Stomach smooth muscle (tissue), 2 donors: ENCODE measurements at regions not wholly inside any gene's neighbourhood (a gene's known extent, or its start where the extent isn't known, plus 50 kb on each side); places are given as distances from the start of the nearest gene placed in this dataset.

ENCODE experiments used
- H3K27ac ChIP-seq: one replicate; pipeline ENCODE4 v1.7.0; 2013; ENCODE audit warnings: mild to moderate bottlenecking, low read length, inconsistent platforms
- H3K27me3 ChIP-seq, 2 donors: one replicate each; pipeline ENCODE4 v1.7.0; 2013; ENCODE audit warnings: low read length in 2 of 2; ENCODE audit not compliant: insufficient read depth in 2 of 2, control insufficient read depth in 1 of 2
- H3K36me3 ChIP-seq, 2 donors: one replicate each; pipeline ENCODE4 v1.7.0; 2013; ENCODE audit warnings: low read length in 2 of 2; ENCODE audit not compliant: control insufficient read depth in 2 of 2, insufficient read depth in 2 of 2
- H3K4me1 ChIP-seq: one replicate; pipeline ENCODE4 v1.7.0; 2013; ENCODE audit warnings: low read length; ENCODE audit not compliant: control insufficient read depth, insufficient read depth
- H3K4me3 ChIP-seq, 2 donors: one replicate each; pipeline ENCODE4 v1.7.0; 2013; ENCODE audit warnings: low read length in 2 of 2
- H3K9ac ChIP-seq, 2 donors: one replicate each; pipeline ENCODE4 v1.7.0; 2013; ENCODE audit warnings: low read length in 2 of 2, mild to moderate bottlenecking in 1 of 2
- H3K9me3 ChIP-seq, 2 donors: one replicate each; pipeline ENCODE4 v1.7.0; 2013; ENCODE audit warnings: low read length in 2 of 2; ENCODE audit not compliant: control insufficient read depth in 2 of 2
- donor health status: healthy.
- donor health status: Pancreatic carcinoma.

DNA sequence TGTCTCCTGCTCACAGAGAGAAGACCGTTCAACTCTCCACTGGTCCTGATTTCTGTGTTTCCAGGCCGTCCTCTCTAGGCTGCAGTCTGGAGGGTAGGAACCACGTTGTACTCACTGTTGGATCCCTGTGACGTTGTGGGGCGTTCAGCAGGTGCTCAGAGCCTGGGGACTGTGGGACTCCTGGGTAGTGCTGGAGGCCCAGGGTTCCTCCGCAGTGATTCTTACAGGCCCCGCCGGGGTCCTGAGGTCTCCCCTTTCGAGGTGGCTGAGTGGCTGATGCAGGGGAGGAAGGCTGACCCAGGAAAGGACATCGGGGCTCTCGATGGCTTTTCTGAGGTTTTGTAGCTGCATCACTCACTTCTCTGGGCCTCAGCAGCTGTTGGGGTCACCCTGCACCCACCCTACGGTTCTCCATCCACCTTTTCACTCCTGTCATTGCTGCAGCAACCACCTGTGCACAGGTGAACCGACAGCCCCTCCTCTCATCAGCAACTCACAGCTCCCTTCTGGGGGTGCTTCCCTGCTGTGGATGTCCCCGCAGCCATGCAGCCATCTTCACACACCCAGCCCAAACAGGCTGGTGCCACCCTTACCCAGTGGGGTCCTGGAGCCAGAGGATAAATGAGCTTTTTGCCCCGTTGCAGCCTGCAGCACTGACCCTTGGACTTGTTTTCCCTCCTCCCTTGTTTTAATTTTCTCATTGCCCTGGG, 169.6 kb upstream of the HDAC4 start:
- Histone ChIP-seq H3K27me3 (peaks cover 0 to 2% of the 10 kb centered on the region in 2 donors), H3K4me1 (peaks cover 9% of the 10 kb centered on the region), H3K9me3 (no peaks in the 10 kb centered on the region), H3K36me3 (no peaks in the 10 kb centered on the region), H3K27ac (no peak overlapping the region), H3K9ac (no peak overlapping the region), H3K4me3 (no peak overlapping the region)

DNA sequence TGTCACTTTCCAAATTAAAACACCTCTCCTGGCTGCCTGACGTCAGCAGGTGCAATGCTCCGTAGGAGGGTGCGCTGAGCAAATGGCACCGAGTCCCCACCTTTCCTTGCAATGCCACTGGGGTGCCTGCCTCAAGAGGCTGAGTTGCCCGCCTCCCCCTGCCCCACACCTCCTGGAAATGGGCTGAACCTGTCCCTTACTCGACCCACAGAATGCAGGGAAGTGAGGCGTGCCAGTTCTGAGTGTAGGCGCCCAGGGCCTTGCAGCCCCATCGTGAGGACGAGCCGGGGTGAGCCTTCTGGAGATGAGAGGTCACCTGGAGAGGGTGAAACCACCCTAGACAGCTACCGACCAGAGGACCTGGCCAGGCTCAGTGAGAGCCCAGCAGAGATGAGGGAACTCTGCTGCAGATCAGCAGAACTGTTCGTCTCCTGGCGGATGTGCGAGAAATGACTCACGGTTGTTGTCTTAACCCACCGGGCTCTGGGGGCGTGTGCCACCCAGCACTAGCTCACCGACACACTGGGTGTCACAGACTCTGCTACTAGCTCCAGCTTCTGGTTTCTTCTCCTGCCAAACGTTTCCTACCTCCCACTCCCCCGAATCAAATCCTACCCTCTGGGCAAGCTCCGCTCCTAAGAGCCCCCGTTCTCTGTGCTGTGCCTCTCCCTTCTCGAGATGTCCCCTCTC, 168.7 kb upstream of the HDAC4 start:
- H3K4me3 ChIP-seq: no peak overlapping the region
- H3K27me3 ChIP-seq: no peaks in the 10 kb centered on the region
- peaks cover 4% of the 10 kb centered on the region for H3K4me1 ChIP-seq
- no peaks in the 10 kb centered on the region for H3K9me3 ChIP-seq
- H3K9ac ChIP-seq: no peak overlapping the region
- no peak overlapping the region for H3K27ac ChIP-seq
- no peaks in the 10 kb centered on the region for H3K36me3 ChIP-seq

DNA sequence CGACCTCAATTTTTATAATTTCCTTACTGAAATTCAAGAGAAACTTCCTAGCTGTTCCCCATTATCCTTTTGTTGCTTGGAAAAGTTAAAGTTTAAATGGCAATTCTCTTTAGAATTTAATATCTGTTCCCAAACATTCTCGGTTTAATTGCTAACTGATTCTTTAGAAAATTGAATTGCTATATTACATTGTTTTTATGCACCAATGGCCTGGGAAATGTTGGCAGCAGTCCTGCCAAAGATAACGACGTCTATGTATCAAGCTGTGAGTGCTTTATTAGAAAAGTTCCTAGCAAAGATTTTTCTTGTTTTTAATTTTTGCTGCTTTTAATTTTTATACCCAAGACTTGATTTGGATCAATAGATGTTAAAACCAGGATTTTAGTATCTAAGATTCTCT, 167.8 kb upstream of the HDAC4 start:
- no peak overlapping the region for H3K4me3 ChIP-seq
- H3K9me3 ChIP-seq: no peaks in the 10 kb centered on the region
- H3K27me3 ChIP-seq: peaks cover 0 to 1% of the 10 kb centered on the region in 2 donors
- H3K4me1 ChIP-seq: no peaks in the 10 kb centered on the region
- H3K9ac ChIP-seq: no peak overlapping the region
- H3K36me3 ChIP-seq: no peaks in the 10 kb centered on the region
- no peak overlapping the region for H3K27ac ChIP-seq

DNA sequence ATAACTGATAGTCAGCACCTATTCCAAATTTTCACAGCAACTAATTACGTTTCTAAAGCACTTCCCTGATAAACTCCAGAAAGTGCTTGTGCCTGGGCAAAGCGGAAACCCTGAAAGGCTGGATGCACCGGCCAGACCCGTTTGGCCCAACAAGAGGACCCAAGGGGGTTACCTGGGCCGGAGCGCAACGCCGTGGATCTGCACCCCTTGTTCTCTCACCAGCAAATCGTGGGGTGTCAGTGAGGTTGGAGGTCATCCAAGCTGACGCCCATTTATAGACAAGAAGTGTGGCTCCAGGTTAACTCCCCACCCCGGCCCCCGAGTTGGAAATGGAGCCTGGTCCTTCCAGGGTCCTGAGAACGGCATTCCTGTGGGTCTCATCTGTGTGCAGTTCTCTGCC, 167.0 kb upstream of the HDAC4 start:
- Histone ChIP-seq H3K27me3 (peaks cover 0 to 5% of the 10 kb centered on the region in 2 donors), H3K27ac (no peak overlapping the region), H3K9me3 (no peaks in the 10 kb centered on the region), H3K4me3 (no peak overlapping the region), H3K9ac (no peak overlapping the region), H3K4me1 (no peaks in the 10 kb centered on the region), H3K36me3 (no peaks in the 10 kb centered on the region)

DNA sequence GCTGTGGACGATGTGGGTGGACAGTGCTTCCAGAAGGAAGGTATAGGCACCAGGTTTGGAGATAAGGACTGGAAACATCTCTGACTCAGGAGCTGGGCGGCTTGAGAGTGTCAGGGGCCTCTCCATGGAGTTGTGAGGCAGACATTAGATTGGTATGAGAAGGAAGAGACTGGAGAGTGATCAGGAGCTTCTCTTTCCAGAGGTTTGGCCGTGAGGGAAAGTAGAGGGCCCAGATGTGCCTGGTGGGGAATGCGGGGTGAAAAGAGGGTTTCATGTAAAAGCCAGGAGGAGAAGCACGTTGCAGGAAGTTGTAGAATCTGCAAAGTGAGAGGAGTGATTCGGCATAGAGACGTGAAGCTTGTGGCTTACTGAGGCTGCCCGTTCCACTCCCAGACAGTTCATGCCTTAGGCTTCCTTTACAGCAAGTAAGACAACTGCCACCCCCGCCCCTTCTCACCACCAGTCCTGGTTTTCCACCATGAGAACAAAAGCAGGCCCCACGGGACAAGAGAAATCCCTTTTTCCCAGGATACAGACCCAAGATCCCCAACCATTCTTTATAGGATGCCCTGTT, 166.3 kb upstream of the HDAC4 start:
- Histone ChIP-seq H3K27me3 (peaks cover 0 to 5% of the 10 kb centered on the region in 2 donors), H3K4me1 (no peaks in the 10 kb centered on the region), H3K27ac (no peak overlapping the region), H3K9ac (no peak overlapping the region), H3K4me3 (no peak overlapping the region), H3K9me3 (no peaks in the 10 kb centered on the region), H3K36me3 (no peaks in the 10 kb centered on the region)

DNA sequence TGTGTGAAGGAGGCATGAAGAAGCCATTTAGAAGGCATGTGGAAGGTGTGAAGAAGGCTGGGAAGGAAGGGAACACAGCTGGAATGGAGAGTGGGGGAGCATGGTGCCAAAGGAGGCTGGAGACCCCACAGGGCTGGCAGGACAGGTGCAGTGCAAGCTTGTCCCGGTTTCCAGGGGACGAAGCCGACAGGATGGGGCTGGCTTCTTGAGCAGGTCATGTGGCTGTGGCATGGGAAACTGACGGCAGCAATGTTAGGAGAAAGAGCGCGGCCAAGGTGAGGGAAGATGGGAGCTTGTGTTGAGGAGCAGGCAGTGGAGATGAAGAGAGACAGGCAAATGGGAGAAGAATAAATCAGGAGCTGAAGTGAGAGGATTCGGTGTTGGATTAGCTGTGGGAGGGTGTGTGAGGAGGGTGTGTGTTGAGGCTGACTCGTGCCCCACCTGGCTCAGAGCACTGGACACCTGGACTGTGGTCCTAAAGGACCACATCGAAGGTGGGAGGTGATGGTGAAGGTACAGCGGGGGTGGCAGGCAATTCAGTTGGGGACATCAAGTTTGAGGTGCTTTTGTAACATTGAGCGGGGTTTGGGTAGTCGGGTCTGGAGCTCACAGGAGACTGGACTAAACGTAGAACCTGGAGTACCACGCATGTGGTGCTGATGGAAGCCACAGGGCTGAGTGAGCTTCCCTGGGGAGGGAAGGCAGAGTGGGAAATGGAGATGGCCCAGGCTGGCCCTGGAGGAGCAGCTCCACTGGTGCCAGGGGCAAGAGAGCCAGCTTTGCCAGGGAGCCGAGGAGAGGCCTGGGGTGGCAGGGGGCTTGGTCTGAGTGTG, 165.6 kb upstream of the HDAC4 start:
- Histone ChIP-seq H3K27me3 (peaks cover 0 to 5% of the 10 kb centered on the region in 2 donors), H3K4me3 (no peak overlapping the region), H3K36me3 (no peaks in the 10 kb centered on the region), H3K9me3 (no peaks in the 10 kb centered on the region), H3K9ac (no peak overlapping the region), H3K27ac (no peak overlapping the region), H3K4me1 (peaks cover 4% of the 10 kb centered on the region)

DNA sequence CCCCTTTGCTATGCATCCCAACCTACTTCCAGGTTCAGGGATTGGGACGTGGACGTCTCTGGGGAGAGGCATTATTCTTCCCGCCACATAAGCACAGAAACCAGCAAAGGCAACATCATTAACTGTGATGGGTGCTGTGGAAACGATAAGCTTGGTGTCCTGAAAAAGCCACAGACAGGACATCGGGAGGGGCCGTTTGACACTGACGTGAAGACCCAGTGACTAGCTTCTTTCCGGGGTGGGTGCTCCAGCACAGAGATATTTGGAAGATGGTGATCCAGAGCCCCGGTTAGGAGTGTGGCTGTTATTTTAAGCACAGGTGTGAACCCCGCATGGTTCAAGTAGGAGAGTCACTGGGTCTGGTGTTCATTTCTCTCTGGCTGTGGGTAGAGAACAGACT, 163.8 kb upstream of the HDAC4 start:
- Histone ChIP-seq H3K4me3 (no peak overlapping the region), H3K27me3 (peaks cover 0 to 5% of the 10 kb centered on the region in 2 donors), H3K27ac (no peak overlapping the region), H3K9me3 (no peaks in the 10 kb centered on the region), H3K4me1 (peaks cover 5% of the 10 kb centered on the region), H3K9ac (no peak overlapping the region), H3K36me3 (no peaks in the 10 kb centered on the region)

DNA sequence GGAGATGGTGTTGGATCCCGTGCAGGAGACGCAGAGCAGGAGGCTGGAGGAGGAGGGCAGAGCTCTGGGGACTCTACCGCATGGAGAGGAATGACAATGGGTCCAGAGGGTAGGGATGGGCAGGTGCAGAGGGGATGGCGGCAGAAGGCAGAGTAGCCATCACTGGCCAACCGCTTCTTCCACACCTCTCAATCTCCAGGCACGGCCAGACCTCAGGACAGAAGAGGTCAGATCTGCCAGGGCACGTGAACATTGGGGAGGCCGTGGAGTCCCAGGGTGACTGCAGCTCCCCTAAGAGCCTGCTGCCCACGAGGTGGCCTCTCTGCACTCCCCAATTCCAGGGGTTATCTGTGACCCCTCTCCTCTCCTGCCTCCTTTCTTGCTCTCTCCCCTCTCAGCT, 162.7 kb upstream of the HDAC4 start:
- H3K4me1 ChIP-seq: peaks cover 5% of the 10 kb centered on the region

DNA sequence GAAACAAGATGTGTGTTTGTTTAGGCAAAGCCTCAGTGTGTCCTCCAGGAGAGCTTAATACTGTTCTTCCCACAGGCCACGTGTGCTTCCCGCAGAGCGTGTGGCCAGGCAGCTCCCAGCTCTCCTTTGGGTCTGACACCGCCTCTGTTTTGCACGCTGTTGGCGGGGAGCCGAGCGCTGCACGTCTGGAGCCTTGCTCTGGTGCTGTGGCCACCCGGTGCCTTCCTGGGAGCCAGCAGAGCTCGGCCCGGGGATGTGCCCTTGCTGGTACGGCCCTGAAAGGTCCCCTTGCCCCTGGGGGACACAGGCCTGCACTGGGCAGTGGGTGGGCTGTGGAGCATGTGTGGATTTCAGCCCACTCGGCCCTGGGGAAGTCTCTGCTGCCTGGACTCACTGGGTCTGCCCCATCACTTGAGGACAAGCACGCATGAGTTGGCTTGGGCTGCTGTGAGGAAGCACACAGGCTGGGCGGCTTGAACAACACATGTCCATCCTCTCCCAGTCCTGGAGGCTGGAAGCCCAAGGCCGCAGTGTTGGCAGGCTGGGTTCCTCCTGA, 160.7 kb upstream of the HDAC4 start:
- no peaks in the 10 kb centered on the region for H3K9me3 ChIP-seq
- H3K27me3 ChIP-seq: peaks cover 0 to 5% of the 10 kb centered on the region in 2 donors

More for the DNA sequence above, 162.7 kb upstream of the HDAC4 start:
- no peaks in the 10 kb centered on the region for H3K9me3 ChIP-seq
- no peak overlapping the region for H3K4me3 ChIP-seq
- H3K27ac ChIP-seq: no peak overlapping the region
- peaks cover 0 to 5% of the 10 kb centered on the region in 2 donors for H3K27me3 ChIP-seq
- no peaks in the 10 kb centered on the region for H3K36me3 ChIP-seq
- H3K9ac ChIP-seq: no peak overlapping the region

More for the DNA sequence above, 160.7 kb upstream of the HDAC4 start:
- Histone ChIP-seq H3K4me1 (peaks cover 5% of the 10 kb centered on the region), H3K4me3 (no peak overlapping the region), H3K36me3 (no peaks in the 10 kb centered on the region), H3K9ac (no peak overlapping the region), H3K27ac (no peak overlapping the region)
